Activated gamma-delta T cell treated with Interleukin-2 at 50 U/mL for 16 hours (primary cell): ENCODE measurements at regions not wholly inside any gene's neighbourhood (a gene's known extent, or its start where the extent isn't known, plus 50 kb on each side); places are given as distances from the start of the nearest gene placed in this dataset.
"Not testable (repeated sequence)": the region's sequence is repeated elsewhere in the genome, so short reads cannot be mapped to it uniquely, and the experiment has no call there.

Source experiments
- DNase-seq: peaks from one replicate; pipeline ENCODE4 v3.0.0-alpha.2; 2020

GRCh38 chr15:69879963-69880362 lies 217.8 kb downstream of the TLE3 start:
- DNase-seq: not testable (repeated sequence)

GRCh38 chr15:69880571-69881301 lies 217.0 kb downstream of the TLE3 start:
- DNase-seq: no peak

- no peak for DNase-seq
Measured at GRCh38 chr15:69881302-69881670, 216.4 kb downstream of the TLE3 start.

- DNase-seq: no peak
Measured at GRCh38 chr15:69881766-69882165, 216.0 kb downstream of the TLE3 start.

- no peak for DNase-seq
Measured at GRCh38 chr15:69883306-69883705, 214.4 kb downstream of the TLE3 start.

- no peak for DNase-seq
Measured at GRCh38 chr15:69885173-69885955, 212.4 kb downstream of the TLE3 start.

GRCh38 chr15:69887009-69887408 lies 210.7 kb downstream of the TLE3 start:
- DNase-seq: no peak

- DNase-seq: no peak
Measured at GRCh38 chr15:69887553-69887952, 210.2 kb downstream of the TLE3 start.

GRCh38 chr15:69888406-69888805 lies 209.3 kb downstream of the TLE3 start:
- no peak for DNase-seq

GRCh38 chr15:69891070-69891536 lies 206.6 kb downstream of the TLE3 start:
- no peak for DNase-seq

GRCh38 chr15:69891606-69892005 lies 206.1 kb downstream of the TLE3 start:
- no peak for DNase-seq

GRCh38 chr15:69892351-69892750 lies 205.4 kb downstream of the TLE3 start:
- no peak for DNase-seq

- no peak for DNase-seq
Measured at GRCh38 chr15:69893086-69893485, 204.6 kb downstream of the TLE3 start.

- no peak for DNase-seq
Measured at GRCh38 chr15:69893863-69894262, 203.9 kb downstream of the TLE3 start.

- DNase-seq: no peak
Measured at GRCh38 chr15:69895202-69895601, 202.5 kb downstream of the TLE3 start.

- no peak for DNase-seq
Measured at GRCh38 chr15:69896606-69897005, 201.1 kb downstream of the TLE3 start.

- no peak for DNase-seq
Measured at GRCh38 chr15:69897061-69897460, 200.7 kb downstream of the TLE3 start.

- DNase-seq: no peak
Measured at GRCh38 chr15:69897471-69898237, 200.1 kb downstream of the TLE3 start.

- no peak for DNase-seq
Measured at GRCh38 chr15:69898243-69898642, 199.5 kb downstream of the TLE3 start.

GRCh38 chr15:69902414-69903062 lies 195.2 kb downstream of the TLE3 start:
- no peak for DNase-seq

- DNase-seq: no peak
Measured at GRCh38 chr15:69903470-69904469, 193.9 kb downstream of the TLE3 start.
